ENCODE measurements at regions not wholly inside any gene's neighbourhood (a gene's known extent, or its start where the extent isn't known, plus 50 kb on each side); places are given as distances from the start of the nearest gene placed in this dataset.
"Not testable (repeated sequence)": the region's sequence is repeated elsewhere in the genome, so short reads cannot be mapped to it uniquely, and the experiment has no call there.

GRCh38 chr2:39918886-39919285 is 139.8 kb upstream of the THUMPD2 start:
- no peak for DNase-seq
- Histone ChIP-seq H3K27me3 (no peaks in the 10 kb centered on the region), H3K9me3 (no peaks in the 10 kb centered on the region), H3K27ac (no peak overlapping the region), H3K36me3 (no peaks in the 10 kb centered on the region), H3K4me1 (peaks cover 0 to 6% (median 1%) of the 10 kb centered on the region in 4 donors), H3K4me3 (no peak overlapping the region)
- intact Hi-C loops (cut with DNase I; ENCODE audit: low total_unique reads), result loop anchor here (5.0 kb wide), 1 partner anchor 638 kb away; no protein-coding TSS in a partner anchor
- no peak for TF ChIP-seq CTCF (IDR thresholded peaks at IDR 0.05)
- no peak for TF ChIP-seq POLR2A (IDR thresholded peaks at IDR 0.05)
- TF ChIP-seq EP300 (IDR thresholded peaks at IDR 0.05), result no peak
- TF ChIP-seq POLR2AphosphoS5 (IDR thresholded peaks at IDR 0.05), result no peak

DNA sequence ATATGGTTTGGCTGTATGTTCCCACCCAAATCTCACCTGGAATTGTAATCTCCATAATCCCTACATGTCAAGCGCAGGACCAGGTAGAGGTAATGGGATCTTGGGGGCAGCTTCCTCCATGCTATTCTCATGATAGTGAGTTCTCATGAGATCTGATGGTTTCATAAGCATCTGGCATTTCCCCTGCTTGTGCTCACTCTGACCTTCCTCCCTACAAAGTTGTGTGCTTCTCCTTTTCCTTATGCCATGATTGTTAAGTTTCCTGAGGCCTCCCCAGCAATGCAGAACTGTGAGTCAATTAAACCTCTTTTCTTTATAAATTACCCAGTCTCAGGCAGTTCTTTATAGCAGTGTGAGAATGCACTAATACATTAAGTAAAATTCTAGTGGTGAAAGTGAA is 138.3 kb upstream of the THUMPD2 start:
- not testable (repeated sequence) for H3K27ac ChIP-seq, H3K4me1 ChIP-seq, H3K9me3 ChIP-seq, H3K36me3 ChIP-seq, H3K27me3 ChIP-seq, DNase-seq, H3K4me3 ChIP-seq
- intact Hi-C loops (cut with DNase I; ENCODE audit: low total_unique reads), result loop anchor here (5.0 kb wide), 1 partner anchor 640 kb away; no protein-coding TSS in a partner anchor
- WGBS, 5 donors, result 90 to 98% (median 96%) methylated on average over 1 of the region's 1 CpG

- H3K27ac ChIP-seq, result no peak overlapping the region
- intact Hi-C loops (cut with DNase I; ENCODE audit: low total_unique reads), result loop anchor here (5.0 kb wide), 2 partner anchors 642 to 1867 kb away; no protein-coding TSS in a partner anchor
- 83 to 97% (median 92%) methylated on average over 2 of the region's 2 CpGs for WGBS, 5 donors
These were observed 135.9 kb upstream of the THUMPD2 start for GRCh38 chr2:39914949-39915348.

DNA sequence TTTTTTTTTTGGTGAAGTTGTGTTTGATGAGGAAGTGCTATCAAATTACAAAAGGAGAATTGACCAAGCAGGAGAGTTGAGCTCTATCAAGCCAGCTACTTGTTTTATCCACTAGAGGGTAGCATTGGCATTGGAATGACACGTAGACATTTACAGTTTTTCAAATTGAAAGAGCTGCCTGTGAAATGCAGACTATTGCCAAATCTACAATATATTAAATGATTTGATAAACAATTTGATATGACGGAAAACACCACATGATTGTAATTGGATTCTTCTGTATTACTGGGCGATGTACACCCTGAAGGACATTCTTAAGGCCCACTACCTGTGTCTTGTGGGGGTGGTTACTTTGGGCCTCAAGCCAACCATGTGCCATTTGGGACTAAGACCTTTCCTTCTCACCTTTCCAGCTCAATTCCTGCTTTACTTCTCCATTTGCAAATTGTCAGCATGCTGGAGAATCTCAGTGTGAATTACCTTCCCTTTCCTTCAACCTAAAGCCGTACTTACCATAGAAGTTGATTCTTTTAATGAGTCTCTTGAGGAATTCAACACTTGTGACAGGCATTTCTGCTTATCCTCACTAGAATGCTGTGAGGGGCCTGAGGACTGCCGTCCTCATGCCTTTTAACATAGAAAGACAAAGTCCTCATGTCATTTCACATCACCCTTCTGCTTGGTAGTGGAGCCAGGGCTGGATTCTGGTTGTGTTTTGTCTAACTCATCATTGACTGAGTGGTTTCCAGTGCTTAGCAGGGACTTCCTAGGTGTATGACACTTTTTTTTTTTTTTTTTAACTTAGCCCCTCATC is 134.8 kb upstream of the THUMPD2 start:
- intact Hi-C loops (cut with DNase I; ENCODE audit: low total_unique reads), result loop anchor here (5.0 kb wide), 1 partner anchor 1868 kb away; no protein-coding TSS in a partner anchor
- peak in 1 of 2 donors; percentile 89 for DNase-seq

More at GRCh38 chr2:39914949-39915348, 135.9 kb upstream of the THUMPD2 start:
- no peak for DNase-seq
- Histone ChIP-seq H3K9me3 (no peaks in the 10 kb centered on the region), H3K27me3 (no peaks in the 10 kb centered on the region), H3K4me1 (peaks cover 0 to 7% (median 2%) of the 10 kb centered on the region in 4 donors), H3K36me3 (no peaks in the 10 kb centered on the region), H3K4me3 (no peak overlapping the region)
- TF ChIP-seq CTCF (IDR thresholded peaks at IDR 0.05), result no peak
- no peak for TF ChIP-seq POLR2AphosphoS5 (IDR thresholded peaks at IDR 0.05)
- no peak for TF ChIP-seq POLR2A (IDR thresholded peaks at IDR 0.05)
- no peak for TF ChIP-seq EP300 (IDR thresholded peaks at IDR 0.05)

More for the DNA sequence above, 134.8 kb upstream of the THUMPD2 start:
- H3K27ac ChIP-seq, result no peak overlapping the region
- no peak overlapping the region for H3K4me3 ChIP-seq
- TF ChIP-seq CTCF (IDR thresholded peaks at IDR 0.05) (peak in 5 of 7 experiments; percentile 27 to 76 (median 63)), POLR2A (IDR thresholded peaks at IDR 0.05) (no peak)
- no peaks in the 10 kb centered on the region for H3K27me3 ChIP-seq
- 35 to 39% (median 36%) methylated on average over 5 of the region's 5 CpGs for WGBS, 5 donors
- H3K4me1 ChIP-seq, result peaks cover 0 to 7% (median 2%) of the 10 kb centered on the region in 4 donors
- no peaks in the 10 kb centered on the region for H3K9me3 ChIP-seq
- no peaks in the 10 kb centered on the region for H3K36me3 ChIP-seq

Measured in stomach (tissue), 8 donors.